GM12891 (cell line): ENCODE measurements at regions not wholly inside any gene's neighbourhood (a gene's known extent, or its start where the extent isn't known, plus 50 kb on each side); places are given as distances from the start of the nearest gene placed in this dataset.

Experiments
- PAX5 ChIP-seq: IDR thresholded peaks from 2 replicates; pipeline ENCODE4 v1.6.1; 2011; ENCODE audit warnings: low read length, moderate library complexity, mild to moderate bottlenecking; ENCODE audit not compliant: insufficient read depth, severe bottlenecking
- POLR2A ChIP-seq: IDR thresholded peaks from 2 replicates; pipeline ENCODE4 v1.6.1; 2011; ENCODE audit warnings: low read depth, low read length, control low read depth
- POLR2AphosphoS5 ChIP-seq: IDR thresholded peaks from 2 replicates; pipeline ENCODE4 v1.6.1; 2011; ENCODE audit warnings: low read depth, low read length, control low read depth
- SPI1 ChIP-seq: IDR thresholded peaks from 2 replicates; pipeline ENCODE4 v1.6.1; 2011; ENCODE audit warnings: low read depth, low read length, control low read depth
- TAF1 ChIP-seq: IDR thresholded peaks from 2 replicates; pipeline ENCODE4 v1.6.1; 2011; ENCODE audit warnings: low read depth, low read length, control low read depth

DNA sequence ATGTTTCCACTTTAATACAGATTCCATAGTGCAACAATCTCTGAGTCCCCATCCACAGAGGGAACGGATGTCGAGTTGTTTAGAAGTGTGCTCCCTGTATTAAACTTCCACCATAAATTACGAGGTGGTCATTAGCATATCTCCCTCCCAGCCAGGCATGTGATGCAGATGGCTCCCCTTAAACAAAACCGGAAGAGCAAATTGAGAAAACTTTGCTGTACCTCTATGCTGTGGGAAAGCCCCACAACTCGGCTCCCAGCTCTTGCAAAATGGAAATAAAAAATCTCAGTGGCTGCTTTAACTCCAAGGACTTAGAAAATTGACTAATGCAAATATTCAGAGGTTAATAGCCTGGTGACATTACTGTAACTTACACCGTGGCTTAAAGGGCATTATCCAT is 290.9 kb downstream of the MAF start:
- TF ChIP-seq POLR2A (no peak), POLR2AphosphoS5 (no peak), SPI1 (no peak), TAF1 (no peak), PAX5 (no peak)
